ENCODE measurements at regions not wholly inside any gene's neighbourhood (a gene's known extent, or its start where the extent isn't known, plus 50 kb on each side); places are given as distances from the start of the nearest gene placed in this dataset.

- Mint-ChIP-seq H3K9me3 (peaks cover 13 to 17% of the 10 kb centered on the region in 2 experiments), H3K27me3 (ENCODE audit: low read depth) (peaks cover 7% of the 10 kb centered on the region), H3K27ac (no peak overlapping the region), H3K4me3 (no peak overlapping the region), H3K4me1 (peaks cover 19 to 30% of the 10 kb centered on the region in 2 experiments), H3K36me3 (ENCODE audit: insufficient read depth in 1 of 3, low read depth in 3 of 3) (peaks cover 4 to 23% (median 12%) of the 10 kb centered on the region in 3 experiments)
- no CpG with 5 or more reads among the region's 6 CpGs for WGBS (ENCODE audit: extremely low coverage, insufficient read length, low lambda C conversion rate)
- Histone ChIP-seq H2AK5ac (ENCODE audit: insufficient read length, low read length) (no peak overlapping the region), H2BK20ac (ENCODE audit: low read depth, low read length, poor library complexity, severe bottlenecking) (no peak overlapping the region), H2BK5ac (ENCODE audit: insufficient read length, low read length) (no peak overlapping the region), H3K27me3 (ENCODE audit: insufficient read depth, low read length) (no peaks in the 10 kb centered on the region), H3K56ac (ENCODE audit: insufficient read length, low read depth, low read length) (no peak overlapping the region), H3K4me1 (ENCODE audit: insufficient read depth, low read length) (peaks cover 3% of the 10 kb centered on the region; the same call in 1 of the 2 replicates), H2BK12ac (ENCODE audit: insufficient read length, low read depth, low read length) (no peak overlapping the region), H3K23me2 (ENCODE audit: insufficient read length, low read depth, low read length, poor library complexity, severe bottlenecking) (no peaks in the 10 kb centered on the region), H2AFZ (ENCODE audit: low read length) (no peak overlapping the region), H2BK15ac (ENCODE audit: low read depth, low read length) (no peak overlapping the region), H3K4ac (ENCODE audit: low read depth, low read length) (no peak overlapping the region), H3K9me3 (ENCODE audit: control insufficient read depth, low read depth, low read length) (peaks cover 13% of the 10 kb centered on the region), H4K91ac (ENCODE audit: insufficient read length, low read depth, low read length) (no peak overlapping the region), H4K5ac (ENCODE audit: insufficient read length, low read depth, low read length) (no peak overlapping the region), H4K8ac (replicated peaks; ENCODE audit: insufficient read length, low read depth, low read length) (no peak overlapping the region), H2BK120ac (ENCODE audit: low read depth, low read length, poor library complexity, severe bottlenecking) (no peak overlapping the region), H3K79me1 (ENCODE audit: insufficient read depth, low read depth, low read length, poor library complexity, severe bottlenecking) (no peaks in the 10 kb centered on the region), H3K14ac (ENCODE audit: insufficient read depth, low read length) (no peak overlapping the region), H3K23ac (ENCODE audit: insufficient read length, low read depth, low read length) (no peak overlapping the region), H4K20me1 (ENCODE audit: control insufficient read depth, insufficient read depth, insufficient read length) (no peaks in the 10 kb centered on the region), H3K27ac (ENCODE audit: insufficient read length, low read depth, low read length) (no peak overlapping the region), H3T11ph (ENCODE audit: low read length) (no peak overlapping the region), H3K9ac (ENCODE audit: extremely low read depth, insufficient read length, low read length) (no peak overlapping the region), H3K4me2 (ENCODE audit: insufficient read depth, insufficient read length, low read length) (no peak overlapping the region), H3K79me2 (ENCODE audit: insufficient read depth, low read length) (no peaks in the 10 kb centered on the region), H3K18ac (ENCODE audit: insufficient read length, low read depth, low read length) (no peak overlapping the region)
- TF ChIP-seq, protein P1, sequence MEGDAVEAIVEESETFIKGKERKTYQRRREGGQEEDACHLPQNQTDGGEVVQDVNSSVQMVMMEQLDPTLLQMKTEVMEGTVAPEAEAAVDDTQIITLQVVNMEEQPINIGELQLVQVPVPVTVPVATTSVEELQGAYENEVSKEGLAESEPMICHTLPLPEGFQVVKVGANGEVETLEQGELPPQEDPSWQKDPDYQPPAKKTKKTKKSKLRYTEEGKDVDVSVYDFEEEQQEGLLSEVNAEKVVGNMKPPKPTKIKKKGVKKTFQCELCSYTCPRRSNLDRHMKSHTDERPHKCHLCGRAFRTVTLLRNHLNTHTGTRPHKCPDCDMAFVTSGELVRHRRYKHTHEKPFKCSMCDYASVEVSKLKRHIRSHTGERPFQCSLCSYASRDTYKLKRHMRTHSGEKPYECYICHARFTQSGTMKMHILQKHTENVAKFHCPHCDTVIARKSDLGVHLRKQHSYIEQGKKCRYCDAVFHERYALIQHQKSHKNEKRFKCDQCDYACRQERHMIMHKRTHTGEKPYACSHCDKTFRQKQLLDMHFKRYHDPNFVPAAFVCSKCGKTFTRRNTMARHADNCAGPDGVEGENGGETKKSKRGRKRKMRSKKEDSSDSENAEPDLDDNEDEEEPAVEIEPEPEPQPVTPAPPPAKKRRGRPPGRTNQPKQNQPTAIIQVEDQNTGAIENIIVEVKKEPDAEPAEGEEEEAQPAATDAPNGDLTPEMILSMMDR (conservative IDR thresholded peaks at IDR 0.05), result no peak
- no peak for DNase-seq
Measured at GRCh38 chr6:14450578-14450977, 333.0 kb downstream of the CD83 start.
